ENCODE measurements at regions not wholly inside any gene's neighbourhood (a gene's known extent, or its start where the extent isn't known, plus 50 kb on each side); places are given as distances from the start of the nearest gene placed in this dataset.

GRCh38 chr6:138677538-138677937 lies 96.0 kb upstream of the CCDC28A start:
- Histone ChIP-seq H3K79me1 (ENCODE audit: low read length) (no peaks in the 10 kb centered on the region), H2BK12ac (ENCODE audit: low read length) (no peak overlapping the region), H3K23ac (ENCODE audit: low read length) (no peak overlapping the region), H3K27ac (ENCODE audit: low read depth, low read length) (no peak overlapping the region), H2AK5ac (ENCODE audit: low read length) (no peak overlapping the region), H2BK120ac (ENCODE audit: insufficient read depth, low read length, poor library complexity) (no peak overlapping the region), H2BK5ac (ENCODE audit: low read depth, low read length, poor library complexity) (no peak overlapping the region), H3K9me3 (ENCODE audit: insufficient read depth, low read depth, low read length) (no peaks in the 10 kb centered on the region), H4K8ac (ENCODE audit: low read depth, low read length) (no peak overlapping the region), H3K18ac (ENCODE audit: low read length) (peak overlapping the region; percentile 62), H3K4me1 (ENCODE audit: control insufficient read depth in 1 of 2, insufficient read depth in 2 of 2, low read length in 2 of 2) (peaks cover 5 to 6% of the 10 kb centered on the region in 2 experiments), H3K27me3 (ENCODE audit: insufficient read depth, low read length) (no peaks in the 10 kb centered on the region), H2AFZ (ENCODE audit: insufficient read depth, low read length, poor library complexity) (no peak overlapping the region), H3K4ac (ENCODE audit: low read depth, low read length) (peak overlapping the region; percentile 59), H4K91ac (ENCODE audit: low read depth, low read length) (no peak overlapping the region), H3K36me3 (ENCODE audit: control insufficient read depth in 1 of 2, insufficient read depth in 2 of 2, low read length in 2 of 2) (peaks cover 0 to 2% of the 10 kb centered on the region in 2 experiments), H3K79me2 (ENCODE audit: control insufficient read depth, insufficient read depth, low read length, poor library complexity) (peaks cover 4% of the 10 kb centered on the region), H4K12ac (ENCODE audit: low read depth, low read length) (no peak overlapping the region), H3K4me3 (ENCODE audit: low read depth, low read length) (no peak overlapping the region), H3K9ac (ENCODE audit: low read length) (no peak overlapping the region), H3K4me2 (ENCODE audit: low read length) (no peak overlapping the region), H3K14ac (ENCODE audit: low read length) (no peak overlapping the region)
- WGBS (ENCODE audit: extremely low coverage, insufficient coverage, insufficient read length): no CpG with 5 or more reads among the region's 6 CpGs
- DNase-seq: no peak

GRCh38 chr6:138678168-138678567 lies 95.4 kb upstream of the CCDC28A start:
- Histone ChIP-seq H4K8ac (ENCODE audit: low read depth, low read length) (no peak overlapping the region), H2AK5ac (ENCODE audit: low read length) (no peak overlapping the region), H3K4me2 (ENCODE audit: low read length) (no peak overlapping the region), H3K79me1 (ENCODE audit: low read length) (no peaks in the 10 kb centered on the region), H3K4me1 (ENCODE audit: control insufficient read depth in 1 of 2, insufficient read depth in 2 of 2, low read length in 2 of 2) (peaks cover 10% of the 10 kb centered on the region in 2 experiments), H3K23ac (ENCODE audit: low read length) (no peak overlapping the region), H3K9me3 (ENCODE audit: insufficient read depth, low read depth, low read length) (no peaks in the 10 kb centered on the region), H2BK120ac (ENCODE audit: insufficient read depth, low read length, poor library complexity) (no peak overlapping the region), H3K79me2 (ENCODE audit: control insufficient read depth, insufficient read depth, low read length, poor library complexity) (peaks cover 4% of the 10 kb centered on the region), H3K27ac (ENCODE audit: low read depth, low read length) (no peak overlapping the region), H4K91ac (ENCODE audit: low read depth, low read length) (no peak overlapping the region), H2AFZ (ENCODE audit: insufficient read depth, low read length, poor library complexity) (no peak overlapping the region), H3K4me3 (ENCODE audit: low read depth, low read length) (no peak overlapping the region), H3K4ac (ENCODE audit: low read depth, low read length) (no peak overlapping the region), H3K36me3 (ENCODE audit: control insufficient read depth in 1 of 2, insufficient read depth in 2 of 2, low read length in 2 of 2) (peaks cover 0 to 6% of the 10 kb centered on the region in 2 experiments), H2BK12ac (ENCODE audit: low read length) (no peak overlapping the region), H3K27me3 (ENCODE audit: insufficient read depth, low read length) (no peaks in the 10 kb centered on the region), H3K14ac (ENCODE audit: low read length) (no peak overlapping the region), H3K18ac (ENCODE audit: low read length) (no peak overlapping the region), H3K9ac (ENCODE audit: low read length) (no peak overlapping the region), H4K12ac (ENCODE audit: low read depth, low read length) (no peak overlapping the region), H2BK5ac (ENCODE audit: low read depth, low read length, poor library complexity) (no peak overlapping the region)
- DNase-seq: no peak

GRCh38 chr6:138680085-138680484 lies 93.5 kb upstream of the CCDC28A start:
- H3K4me1 ChIP-seq (ENCODE audit: control insufficient read depth in 1 of 2, insufficient read depth in 2 of 2, low read length in 2 of 2): peaks cover 11 to 13% of the 10 kb centered on the region in 2 experiments

GRCh38 chr6:138681627-138682026 lies 91.9 kb upstream of the CCDC28A start:
- H3K27me3 ChIP-seq (ENCODE audit: insufficient read depth, low read length): no peaks in the 10 kb centered on the region
- H3K23ac ChIP-seq (ENCODE audit: low read length): no peak overlapping the region
- H3K4me3 ChIP-seq (ENCODE audit: low read depth, low read length): no peak overlapping the region
- no peaks in the 10 kb centered on the region for H3K79me1 ChIP-seq (ENCODE audit: low read length)
- H2BK120ac ChIP-seq (ENCODE audit: insufficient read depth, low read length, poor library complexity): no peak overlapping the region
- no peak for DNase-seq
- WGBS (ENCODE audit: extremely low coverage, insufficient coverage, insufficient read length): no CpG with 5 or more reads among the region's 4 CpGs
- no peak overlapping the region for H3K4ac ChIP-seq (ENCODE audit: low read depth, low read length)
- no peaks in the 10 kb centered on the region for H3K9me3 ChIP-seq (ENCODE audit: insufficient read depth, low read depth, low read length)
- peaks cover 5% of the 10 kb centered on the region for H3K79me2 ChIP-seq (ENCODE audit: control insufficient read depth, insufficient read depth, low read length, poor library complexity)
- H3K14ac ChIP-seq (ENCODE audit: low read length): no peak overlapping the region
- H2AK5ac ChIP-seq (ENCODE audit: low read length): no peak overlapping the region
- H2AFZ ChIP-seq (ENCODE audit: insufficient read depth, low read length, poor library complexity): no peak overlapping the region
- H3K27ac ChIP-seq (ENCODE audit: low read depth, low read length): no peak overlapping the region
- H2BK5ac ChIP-seq (ENCODE audit: low read depth, low read length, poor library complexity): no peak overlapping the region
- no peak overlapping the region for H4K91ac ChIP-seq (ENCODE audit: low read depth, low read length)
- H2BK12ac ChIP-seq (ENCODE audit: low read length): no peak overlapping the region
- H3K18ac ChIP-seq (ENCODE audit: low read length): no peak overlapping the region
- H4K12ac ChIP-seq (ENCODE audit: low read depth, low read length): no peak overlapping the region
- no peak overlapping the region for H3K4me2 ChIP-seq (ENCODE audit: low read length)
- H3K4me1 ChIP-seq (ENCODE audit: control insufficient read depth in 1 of 2, insufficient read depth in 2 of 2, low read length in 2 of 2): peaks cover 11 to 13% of the 10 kb centered on the region in 2 experiments
- H3K36me3 ChIP-seq (ENCODE audit: control insufficient read depth in 1 of 2, insufficient read depth in 2 of 2, low read length in 2 of 2): peaks cover 2 to 9% of the 10 kb centered on the region in 2 experiments
- H4K8ac ChIP-seq (ENCODE audit: low read depth, low read length): no peak overlapping the region
- H3K9ac ChIP-seq (ENCODE audit: low read length): no peak overlapping the region

More at GRCh38 chr6:138680085-138680484, 93.5 kb upstream of the CCDC28A start:
- Histone ChIP-seq H2BK12ac (ENCODE audit: low read length) (no peak overlapping the region), H4K12ac (ENCODE audit: low read depth, low read length) (no peak overlapping the region), H3K4ac (ENCODE audit: low read depth, low read length) (no peak overlapping the region), H3K18ac (ENCODE audit: low read length) (no peak overlapping the region), H2BK5ac (ENCODE audit: low read depth, low read length, poor library complexity) (no peak overlapping the region), H4K8ac (ENCODE audit: low read depth, low read length) (no peak overlapping the region), H3K4me3 (ENCODE audit: low read depth, low read length) (no peak overlapping the region), H3K4me2 (ENCODE audit: low read length) (no peak overlapping the region), H3K9me3 (ENCODE audit: insufficient read depth, low read depth, low read length) (no peaks in the 10 kb centered on the region), H2AK5ac (ENCODE audit: low read length) (no peak overlapping the region), H3K79me2 (ENCODE audit: control insufficient read depth, insufficient read depth, low read length, poor library complexity) (peaks cover 4% of the 10 kb centered on the region), H3K27ac (ENCODE audit: low read depth, low read length) (no peak overlapping the region), H3K9ac (ENCODE audit: low read length) (no peak overlapping the region), H2BK120ac (ENCODE audit: insufficient read depth, low read length, poor library complexity) (no peak overlapping the region), H3K27me3 (ENCODE audit: insufficient read depth, low read length) (no peaks in the 10 kb centered on the region), H3K36me3 (ENCODE audit: control insufficient read depth in 1 of 2, insufficient read depth in 2 of 2, low read length in 2 of 2) (peaks cover 2 to 9% of the 10 kb centered on the region in 2 experiments), H3K23ac (ENCODE audit: low read length) (no peak overlapping the region), H3K79me1 (ENCODE audit: low read length) (no peaks in the 10 kb centered on the region), H2AFZ (ENCODE audit: insufficient read depth, low read length, poor library complexity) (no peak overlapping the region), H4K91ac (ENCODE audit: low read depth, low read length) (no peak overlapping the region), H3K14ac (ENCODE audit: low read length) (no peak overlapping the region)
- no peak for DNase-seq
- WGBS (ENCODE audit: extremely low coverage, insufficient coverage, insufficient read length): no CpG with 5 or more reads among the region's 4 CpGs
